SK-N-SH (cell line): ENCODE measurements at regions not wholly inside any gene's neighbourhood (a gene's known extent, or its start where the extent isn't known, plus 50 kb on each side); places are given as distances from the start of the nearest gene placed in this dataset.

Source experiments
- CTCF ChIA-PET: fragments of 300-600, 350-600 bp; formaldehyde crosslinking; extraction: SDS; loops from one replicate; lab custom pipeline; 2021; lab: Yijun Ruan, JAX
- POLR2A ChIA-PET: fragments of 350-600 bp; sonication (Branson Sonifier 250); formaldehyde crosslinking; extraction: SDS; loops from one replicate; lab custom pipeline; 2020; ENCODE audit warnings: antibody characterized with exemption, inconsistent platforms; lab: Yijun Ruan, JAX
- DNase-seq: peaks from one replicate; pipeline ENCODE4 v3.0.0; 2012
- H2AFZ ChIP-seq: fragments of 200-600 bp; sonication (generic); 2 replicates; pipeline ENCODE4 v1.8.1; 2016; ENCODE audit warnings: antibody characterized with exemption, mild to moderate bottlenecking, low read depth
- H3F3A ChIP-seq: fragments of 200-600 bp; sonication (generic); replicated peaks from 2 replicates; pipeline ENCODE3; 2016; ENCODE audit warnings: antibody characterized with exemption, mild to moderate bottlenecking; ENCODE audit not compliant: insufficient read depth
- H3K27ac ChIP-seq, 2 experiments: fragments of 200-500 bp in 1 of 2; fragments of 200-600 bp in 1 of 2; sonication (Bioruptor generic) in 1 of 2; sonication (generic), shearing (Covaris generic) in 1 of 2; 2 replicates each; pipeline versions ENCODE4 v1.5.1 to v1.6.1; 2014 to 2016; ENCODE audit warnings: low read depth in 2 of 2, inconsistent platforms in 1 of 2, low read length in 1 of 2, mild to moderate bottlenecking in 1 of 2, mixed read lengths in 1 of 2
- H3K27me3 ChIP-seq: fragments of 200-600 bp; sonication (generic), shearing (Covaris generic); 2 replicates; pipeline ENCODE4 v1.6.1; 2016; ENCODE audit warnings: mixed run types; ENCODE audit not compliant: insufficient read depth
- H3K36me3 ChIP-seq, 2 experiments: fragments of 200-500 bp in 1 of 2; fragments of 200-600 bp in 1 of 2; sonication (Bioruptor generic) in 1 of 2; sonication (generic) in 1 of 2; replicated peaks in 1 of 2; 2 replicates each; pipeline versions ENCODE3 to v1.5.1; 2014 to 2016; ENCODE audit warnings: low read length in 1 of 2, mild to moderate bottlenecking in 1 of 2; ENCODE audit not compliant: insufficient read depth in 2 of 2, control insufficient read depth in 1 of 2
- H3K4me1 ChIP-seq, 2 experiments: fragments of 200-500 bp in 1 of 2; fragments of 200-600 bp in 1 of 2; sonication (Bioruptor generic) in 1 of 2; sonication (generic), shearing (Covaris generic) in 1 of 2; 2 replicates each; pipeline versions ENCODE4 v1.5.1 to v1.6.1; 2014 to 2016; ENCODE audit warnings: low read depth in 1 of 2, low read length in 1 of 2, mixed run types in 1 of 2; ENCODE audit not compliant: insufficient read depth in 2 of 2, control insufficient read depth in 1 of 2
- H3K4me2 ChIP-seq: fragments of 200-600 bp; sonication (generic), shearing (Covaris generic); 2 replicates; pipeline ENCODE4 v1.6.1; 2017; ENCODE audit warnings: mixed run types
- H3K4me3 ChIP-seq, 2 experiments: fragments of 200-500 bp in 1 of 2; fragments of 200-600 bp in 1 of 2; sonication (Bioruptor generic) in 1 of 2; sonication (generic), shearing (Covaris generic) in 1 of 2; 2 replicates each; pipeline versions ENCODE4 v1.5.1 to v1.8.1; 2014 to 2016; ENCODE audit warnings: low read depth in 2 of 2, inconsistent platforms in 1 of 2, low read length in 1 of 2, mild to moderate bottlenecking in 1 of 2, mixed read lengths in 1 of 2, moderate library complexity in 1 of 2
- H3K79me2 ChIP-seq: fragments of 200-600 bp; sonication (generic); 2 replicates; pipeline ENCODE4 v1.8.1; 2017; ENCODE audit warnings: mild to moderate bottlenecking; ENCODE audit not compliant: insufficient read depth
- H3K9ac ChIP-seq: fragments of 200-600 bp; sonication (generic); 2 replicates; pipeline ENCODE4 v1.6.1; 2017; ENCODE audit warnings: mixed run types
- H3K9me2 ChIP-seq: fragments of 200-600 bp; sonication (generic); 2 replicates; pipeline ENCODE4 v1.6.1; 2017; ENCODE audit warnings: mixed run types
- H3K9me3 ChIP-seq: fragments of 200-600 bp; sonication (generic); 2 replicates; pipeline ENCODE4 v1.6.1; 2017; ENCODE audit warnings: mixed run types, mild to moderate bottlenecking, moderate library complexity
- H4K20me1 ChIP-seq: fragments of 200-600 bp; sonication (generic); 2 replicates; pipeline ENCODE4 v1.6.1; 2017; ENCODE audit warnings: mild to moderate bottlenecking, mixed run types; ENCODE audit not compliant: insufficient read depth
- ELF1 ChIP-seq: IDR thresholded peaks from 2 replicates; pipeline ENCODE4 v1.4.0; 2012
- FOXJ3 ChIP-seq: sonication (generic); formaldehyde crosslinking; IDR thresholded peaks from 2 replicates; pipeline ENCODE4 v1.5.1; 2020; ENCODE audit warnings: mild to moderate bottlenecking, missing genetic modification reagents
- GATA2 ChIP-seq: sonication (generic); formaldehyde crosslinking; IDR thresholded peaks from 2 replicates; pipeline ENCODE4 v1.5.0; 2020; ENCODE audit warnings: mild to moderate bottlenecking, missing genetic modification reagents
- JUND ChIP-seq: IDR thresholded peaks from 2 replicates; pipeline ENCODE4 v1.4.0; 2012
- MEF2A ChIP-seq: IDR thresholded peaks from 2 replicates; pipeline ENCODE4 v1.4.0; 2012; ENCODE audit warnings: low read depth, borderline replicate concordance
- MXI1 ChIP-seq: IDR thresholded peaks from 2 replicates; pipeline ENCODE4 v1.6.1; 2012; ENCODE audit warnings: mild to moderate bottlenecking, low read depth, low read length, improper control_type of control experiment
- NFIC ChIP-seq: IDR thresholded peaks from 2 replicates; pipeline ENCODE4 v1.4.0; 2012; ENCODE audit warnings: borderline replicate concordance
- POLR2AphosphoS5 ChIP-seq: IDR thresholded peaks from 2 replicates; pipeline ENCODE4 v1.6.1; 2012; ENCODE audit warnings: low read depth, low read length
- RCOR1 ChIP-seq: fragments of 150-350 bp; IDR thresholded peaks from 2 replicates; pipeline ENCODE4 v1.6.1; 2017; ENCODE audit warnings: antibody characterized with exemption, low read length
- SIN3A ChIP-seq: IDR thresholded peaks from 2 replicates; pipeline ENCODE4 v1.6.1; 2012; ENCODE audit warnings: low read depth, mild to moderate bottlenecking, low read length, moderate library complexity, borderline replicate concordance
- TAF1 ChIP-seq: IDR thresholded peaks from 2 replicates; pipeline ENCODE4 v1.6.1; 2012; ENCODE audit warnings: low read depth, mild to moderate bottlenecking, low read length, moderate library complexity, borderline replicate concordance
- TCF12 ChIP-seq: IDR thresholded peaks from 2 replicates; pipeline ENCODE4 v1.4.0; 2012
- TEAD4 ChIP-seq: IDR thresholded peaks from 2 replicates; pipeline ENCODE4 v1.4.0; 2012; ENCODE audit warnings: mild to moderate bottlenecking, borderline replicate concordance; ENCODE audit not compliant: insufficient read depth
- WGBS: methylation state at CpG from one replicate; pipeline ENCODE4 v1.1.6; 2017; ENCODE audit warnings: low lambda C conversion rate; 5-methylcytosine and 5-hydroxymethylcytosine counted together
- TF ChIP-seq, protein P1 (sequence below): fragments of 150-350 bp; IDR thresholded peaks from 2 replicates; pipeline ENCODE4 v1.6.1; 2016; ENCODE audit warnings: mild to moderate bottlenecking, low read depth, low read length
- TF ChIP-seq, protein P2 (sequence below): IDR thresholded peaks from 2 replicates; pipeline ENCODE4; 2012
- TF ChIP-seq, protein P3 (sequence below): IDR thresholded peaks from 2 replicates; pipeline ENCODE4 v1.4.0; 2012; ENCODE audit warnings: low read depth, borderline replicate concordance

DNA sequence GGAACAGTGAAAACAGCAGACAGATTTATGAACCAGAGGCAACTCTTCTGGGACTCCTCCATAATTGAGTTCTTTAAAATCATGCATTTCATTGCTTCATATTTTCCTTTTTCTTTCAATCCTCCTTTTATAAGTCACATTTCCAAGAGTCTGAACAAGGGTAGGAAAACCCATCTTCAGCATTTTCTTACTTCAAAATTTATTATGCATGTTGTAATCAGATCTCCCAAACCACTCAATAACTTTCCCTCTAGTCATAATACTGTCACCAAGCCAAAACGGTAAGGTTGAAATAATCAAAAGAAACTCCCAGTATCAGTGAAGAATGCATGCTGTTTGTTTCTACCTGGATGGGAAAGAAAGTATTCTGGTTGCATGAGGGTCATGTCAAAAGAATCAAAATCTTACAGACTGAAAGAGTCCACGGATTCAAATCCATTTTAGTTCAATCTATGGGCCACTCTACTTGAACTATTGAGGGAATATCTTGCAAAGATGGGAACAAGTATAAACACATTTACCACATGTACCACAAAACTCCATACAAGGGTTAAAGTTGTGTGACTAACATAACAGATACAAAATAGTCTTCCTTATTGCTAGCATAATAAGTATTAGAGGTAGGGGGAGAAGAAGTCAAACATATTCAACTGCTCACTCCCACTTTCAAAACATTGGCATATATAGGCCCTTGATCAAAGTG is 797.3 kb downstream of the MAT2B start (continued):
- no peak for TF ChIP-seq SIN3A
- no peak for TF ChIP-seq MEF2A
- TF ChIP-seq NFIC: peak; percentile 54
- TF ChIP-seq, protein P1, sequence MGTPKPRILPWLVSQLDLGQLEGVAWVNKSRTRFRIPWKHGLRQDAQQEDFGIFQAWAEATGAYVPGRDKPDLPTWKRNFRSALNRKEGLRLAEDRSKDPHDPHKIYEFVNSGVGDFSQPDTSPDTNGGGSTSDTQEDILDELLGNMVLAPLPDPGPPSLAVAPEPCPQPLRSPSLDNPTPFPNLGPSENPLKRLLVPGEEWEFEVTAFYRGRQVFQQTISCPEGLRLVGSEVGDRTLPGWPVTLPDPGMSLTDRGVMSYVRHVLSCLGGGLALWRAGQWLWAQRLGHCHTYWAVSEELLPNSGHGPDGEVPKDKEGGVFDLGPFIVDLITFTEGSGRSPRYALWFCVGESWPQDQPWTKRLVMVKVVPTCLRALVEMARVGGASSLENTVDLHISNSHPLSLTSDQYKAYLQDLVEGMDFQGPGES: no peak
- no peak for TF ChIP-seq RCOR1
- no peak for TF ChIP-seq MXI1
- TF ChIP-seq, protein P2, sequence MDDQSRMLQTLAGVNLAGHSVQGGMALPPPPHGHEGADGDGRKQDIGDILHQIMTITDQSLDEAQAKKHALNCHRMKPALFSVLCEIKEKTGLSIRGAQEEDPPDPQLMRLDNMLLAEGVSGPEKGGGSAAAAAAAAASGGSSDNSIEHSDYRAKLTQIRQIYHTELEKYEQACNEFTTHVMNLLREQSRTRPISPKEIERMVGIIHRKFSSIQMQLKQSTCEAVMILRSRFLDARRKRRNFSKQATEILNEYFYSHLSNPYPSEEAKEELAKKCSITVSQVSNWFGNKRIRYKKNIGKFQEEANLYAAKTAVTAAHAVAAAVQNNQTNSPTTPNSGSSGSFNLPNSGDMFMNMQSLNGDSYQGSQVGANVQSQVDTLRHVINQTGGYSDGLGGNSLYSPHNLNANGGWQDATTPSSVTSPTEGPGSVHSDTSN: peak; percentile 34; the same call in 1 of the 2 replicates

DNA sequence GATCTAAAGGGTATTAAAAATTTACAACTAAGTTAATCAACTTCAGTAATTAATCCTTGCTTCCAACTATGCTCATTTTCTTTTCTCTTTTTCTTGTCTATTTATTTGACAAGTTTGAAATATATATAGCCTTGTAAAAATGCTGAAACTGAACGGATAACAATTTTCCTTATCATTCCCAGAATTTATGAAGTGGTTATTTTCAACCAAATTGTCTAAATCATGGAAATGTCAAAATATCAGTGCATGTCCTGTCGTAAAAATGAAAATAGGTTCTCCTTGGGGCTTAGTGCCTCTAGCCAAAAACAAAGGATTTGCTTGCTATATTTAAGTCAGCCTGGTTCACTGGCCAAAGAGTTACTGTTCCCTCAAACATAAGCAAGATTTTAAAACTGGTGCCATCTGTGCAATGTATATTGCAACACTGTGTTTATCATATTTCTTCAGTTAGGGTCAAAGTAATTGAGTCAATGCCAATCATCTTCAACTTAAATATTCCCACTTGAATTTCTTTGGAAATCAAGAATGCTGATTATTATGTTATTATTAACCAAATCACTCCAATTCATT is 798.3 kb downstream of the MAT2B start:
- H3K79me2 ChIP-seq: no peaks in the 10 kb centered on the region
- H3K9me3 ChIP-seq: no peaks in the 10 kb centered on the region
- H3K27me3 ChIP-seq: no peaks in the 10 kb centered on the region
- H3K4me3 ChIP-seq: no peak overlapping the region
- H3K36me3 ChIP-seq: no peaks in the 10 kb centered on the region
- TF ChIP-seq TAF1 (no peak), FOXJ3 (no peak), TCF12 (no peak), ELF1 (no peak), POLR2AphosphoS5 (no peak), MEF2A (no peak), TEAD4 (no peak), GATA2 (CRISPR knock-in tag) (no peak), NFIC (no peak), JUND (no peak)
- TF ChIP-seq, protein P3, sequence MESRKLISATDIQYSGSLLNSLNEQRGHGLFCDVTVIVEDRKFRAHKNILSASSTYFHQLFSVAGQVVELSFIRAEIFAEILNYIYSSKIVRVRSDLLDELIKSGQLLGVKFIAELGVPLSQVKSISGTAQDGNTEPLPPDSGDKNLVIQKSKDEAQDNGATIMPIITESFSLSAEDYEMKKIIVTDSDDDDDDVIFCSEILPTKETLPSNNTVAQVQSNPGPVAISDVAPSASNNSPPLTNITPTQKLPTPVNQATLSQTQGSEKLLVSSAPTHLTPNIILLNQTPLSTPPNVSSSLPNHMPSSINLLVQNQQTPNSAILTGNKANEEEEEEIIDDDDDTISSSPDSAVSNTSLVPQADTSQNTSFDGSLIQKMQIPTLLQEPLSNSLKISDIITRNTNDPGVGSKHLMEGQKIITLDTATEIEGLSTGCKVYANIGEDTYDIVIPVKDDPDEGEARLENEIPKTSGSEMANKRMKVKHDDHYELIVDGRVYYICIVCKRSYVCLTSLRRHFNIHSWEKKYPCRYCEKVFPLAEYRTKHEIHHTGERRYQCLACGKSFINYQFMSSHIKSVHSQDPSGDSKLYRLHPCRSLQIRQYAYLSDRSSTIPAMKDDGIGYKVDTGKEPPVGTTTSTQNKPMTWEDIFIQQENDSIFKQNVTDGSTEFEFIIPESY: no peak
- no peaks in the 10 kb centered on the region; a peak in 1 of 4 replicates for H3K4me1 ChIP-seq
- 77% methylated on average over 2 of the region's 2 CpGs for WGBS
- CTCF ChIA-PET: no interaction called here
- H3K9me2 ChIP-seq: no peaks in the 10 kb centered on the region
- no peak overlapping the region for H2AFZ ChIP-seq
- no peak overlapping the region for H3K9ac ChIP-seq
- H3K4me2 ChIP-seq: no peak overlapping the region
- DNase-seq: no peak
- H3K27ac ChIP-seq: no peak overlapping the region
- POLR2A ChIA-PET: no interaction called here
- no peaks in the 10 kb centered on the region for H4K20me1 ChIP-seq
- no peaks in the 10 kb centered on the region for H3F3A ChIP-seq
